HG03565 (cell line): ENCODE measurements at regions not wholly inside any gene's neighbourhood (a gene's known extent, or its start where the extent isn't known, plus 50 kb on each side); places are given as distances from the start of the nearest gene placed in this dataset.
"Not testable (repeated sequence)": the region's sequence is repeated elsewhere in the genome, so short reads cannot be mapped to it uniquely, and the experiment has no call there.

ENCODE experiments used
- ATAC-seq: cut with Tn5 transposase; IDR thresholded peaks from one replicate; pipeline ENCODE4 v1.9.1; 2021; ENCODE audit warnings: mild to moderate bottlenecking, moderate library complexity; ENCODE audit not compliant: unreplicated experiment

GRCh38 chr21:21973806-21974205 lies 975.6 kb downstream of the NCAM2 start:
- ATAC-seq = no peak

DNA sequence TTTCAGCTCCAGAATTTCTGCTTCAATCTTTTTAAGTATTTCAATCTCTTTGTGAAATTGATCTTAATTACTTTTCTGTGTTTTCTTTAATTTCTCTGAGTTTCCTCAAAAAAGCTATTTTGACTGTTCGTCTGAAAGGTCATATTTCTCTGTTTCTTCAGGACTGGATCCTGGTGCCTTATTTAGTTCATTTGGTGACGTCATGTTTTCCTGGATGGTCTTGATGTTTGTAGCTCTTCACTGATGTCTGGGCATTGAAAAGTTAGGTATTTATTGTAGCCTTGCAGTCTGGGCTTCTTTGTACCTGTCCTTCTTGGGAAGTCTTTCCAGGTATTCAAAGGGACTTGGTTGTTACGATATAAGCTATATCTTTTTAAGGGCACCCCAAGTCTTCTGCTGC lies 998.7 kb downstream of the NCAM2 start:
- ATAC-seq = no peak

DNA sequence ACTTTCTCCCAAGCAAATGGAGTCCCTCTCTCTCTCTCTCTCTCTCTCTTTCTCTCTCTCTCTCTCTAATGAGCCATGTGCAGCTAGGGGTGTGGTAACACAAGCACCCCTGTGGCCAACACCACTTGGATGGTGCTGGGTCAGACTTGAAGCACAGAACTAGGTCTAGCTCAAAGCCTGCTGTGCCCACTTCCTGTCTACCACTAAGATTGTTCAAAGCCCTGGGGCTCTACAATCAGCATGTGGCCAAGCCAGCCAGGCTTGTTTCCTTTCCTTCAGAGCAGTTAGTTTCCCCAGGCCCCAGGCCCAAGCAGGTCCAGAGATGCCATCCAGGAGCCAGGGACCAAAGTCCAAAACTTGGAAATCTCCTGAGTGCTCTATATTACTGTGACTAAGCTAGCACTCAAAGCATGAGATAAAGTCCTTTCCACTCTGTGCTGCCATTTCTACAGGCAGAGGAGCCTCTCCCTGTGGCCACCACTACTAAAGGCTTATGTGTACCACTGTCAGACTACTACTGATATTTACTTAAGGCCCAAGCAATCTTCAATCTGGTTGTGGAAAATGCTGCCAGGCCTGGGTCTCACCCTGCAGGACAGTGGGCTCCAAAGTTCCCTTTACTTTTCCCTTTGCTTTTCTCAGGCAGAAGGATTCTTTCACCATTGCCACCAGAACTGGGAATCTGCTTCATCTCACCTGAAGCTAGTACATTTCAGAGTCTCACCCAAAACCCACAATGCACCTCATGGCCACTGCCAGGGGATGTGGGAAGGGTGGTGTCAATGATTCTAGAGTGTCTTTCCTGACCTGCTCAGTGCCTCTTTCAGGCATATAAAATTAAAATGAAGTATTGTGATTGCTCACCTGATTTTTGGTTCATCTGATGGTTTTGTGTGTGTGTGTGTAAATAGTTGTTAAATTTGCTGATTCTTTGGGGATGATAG lies 999.5 kb downstream of the NCAM2 start:
- ATAC-seq = no peak

- no peak for ATAC-seq
Observed at GRCh38 chr21:22019766-22020165, 1021.6 kb downstream of the NCAM2 start.

DNA sequence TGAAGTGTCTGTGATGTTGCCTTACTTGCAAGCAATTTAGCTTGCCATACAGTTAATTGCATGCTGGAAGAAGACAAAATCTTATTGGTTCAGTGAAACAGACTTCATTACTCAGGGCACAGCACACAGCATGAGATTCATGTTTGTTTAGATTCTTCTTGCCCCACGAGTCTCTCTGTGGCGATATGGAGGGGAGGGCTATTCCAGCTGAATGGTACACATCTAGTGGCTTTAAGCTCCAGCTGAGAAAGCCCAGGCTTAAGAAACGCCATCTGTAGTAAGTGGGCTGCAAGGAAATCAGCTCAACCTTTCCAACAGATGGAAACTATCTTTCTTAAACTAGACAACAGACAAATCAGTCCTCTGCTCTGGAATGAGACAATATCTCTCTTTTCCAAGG lies 1022.0 kb downstream of the NCAM2 start:
- no peak for ATAC-seq

DNA sequence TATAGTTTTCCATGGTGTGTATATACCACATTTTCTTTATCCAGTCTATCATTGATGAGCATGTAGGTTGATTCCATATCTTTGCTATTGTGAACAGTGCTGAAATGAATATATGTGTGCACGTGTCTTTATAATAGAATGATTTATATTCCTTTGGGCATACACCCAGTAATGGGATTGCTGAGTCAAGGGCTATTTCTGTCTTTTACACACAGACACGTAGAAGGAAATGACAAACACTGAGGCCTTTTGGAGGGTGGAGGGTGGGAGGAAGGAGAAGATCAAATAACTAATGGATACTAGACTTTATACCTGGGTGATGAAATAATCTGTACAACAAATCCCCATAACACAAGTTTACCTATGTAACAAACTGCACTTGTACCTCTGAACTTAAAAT lies 1025.7 kb downstream of the NCAM2 start:
- ATAC-seq = not testable (repeated sequence)

- ATAC-seq = no peak
Observed at GRCh38 chr21:22044431-22044830, 1046.2 kb downstream of the NCAM2 start.

GRCh38 chr21:22046576-22046975 lies 1048.4 kb downstream of the NCAM2 start:
- no peak for ATAC-seq

GRCh38 chr21:22056904-22057303 lies 1058.7 kb downstream of the NCAM2 start:
- ATAC-seq = no peak

- ATAC-seq = no peak
Observed at GRCh38 chr21:22062472-22063139, 1064.4 kb downstream of the NCAM2 start.

DNA sequence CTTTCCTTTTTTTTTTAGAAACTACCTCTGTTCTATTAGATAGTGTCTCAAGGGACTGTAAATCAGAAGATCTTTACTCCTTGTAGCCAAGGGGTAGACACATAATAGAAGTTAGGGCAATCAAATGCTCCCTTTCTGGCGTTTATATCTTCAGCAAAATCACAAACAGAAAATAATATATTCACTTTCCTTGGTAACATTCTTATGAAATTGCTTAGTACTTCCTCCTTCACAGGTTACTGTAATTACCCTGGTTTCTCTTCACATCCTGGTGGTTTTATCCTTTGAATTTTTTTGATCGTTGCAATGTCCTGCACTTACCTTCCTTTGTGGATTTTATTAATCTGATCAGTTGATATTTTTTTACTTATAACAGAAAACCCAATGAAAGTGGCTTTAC lies 1064.9 kb downstream of the NCAM2 start:
- ATAC-seq = no peak

- no peak for ATAC-seq
Observed at GRCh38 chr21:22076471-22076870, 1078.3 kb downstream of the NCAM2 start.

- ATAC-seq = no peak
Observed at GRCh38 chr21:22083899-22084298, 1085.7 kb downstream of the NCAM2 start.

- ATAC-seq = no peak
Observed at GRCh38 chr21:22096314-22096713, 1098.1 kb downstream of the NCAM2 start.

- no peak for ATAC-seq
Observed at GRCh38 chr21:22106720-22107410, 1108.7 kb downstream of the NCAM2 start.

DNA sequence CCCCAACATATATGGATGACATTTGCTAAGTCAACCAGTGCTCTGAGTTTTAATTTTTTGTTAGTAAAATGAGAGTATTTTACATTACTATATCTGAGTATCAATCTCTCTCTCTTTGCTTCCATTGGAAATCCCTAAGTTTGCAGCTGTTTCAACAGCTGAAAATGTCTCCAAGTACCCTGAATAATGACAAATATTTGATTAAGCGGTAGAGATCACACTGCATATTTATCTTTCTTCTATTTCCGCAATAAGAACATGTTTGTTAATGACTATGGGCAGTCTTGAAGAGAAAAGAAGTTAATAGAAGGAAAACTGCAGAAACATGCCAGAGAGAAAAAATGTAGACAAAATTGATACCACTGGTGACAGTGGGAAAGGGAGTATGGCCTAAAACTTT lies 1117.5 kb downstream of the NCAM2 start:
- no peak for ATAC-seq

- no peak for ATAC-seq
Observed at GRCh38 chr21:22120616-22121266, 1122.5 kb downstream of the NCAM2 start.

- no peak for ATAC-seq
Observed at GRCh38 chr21:22125581-22125980, 1127.4 kb downstream of the NCAM2 start.

DNA sequence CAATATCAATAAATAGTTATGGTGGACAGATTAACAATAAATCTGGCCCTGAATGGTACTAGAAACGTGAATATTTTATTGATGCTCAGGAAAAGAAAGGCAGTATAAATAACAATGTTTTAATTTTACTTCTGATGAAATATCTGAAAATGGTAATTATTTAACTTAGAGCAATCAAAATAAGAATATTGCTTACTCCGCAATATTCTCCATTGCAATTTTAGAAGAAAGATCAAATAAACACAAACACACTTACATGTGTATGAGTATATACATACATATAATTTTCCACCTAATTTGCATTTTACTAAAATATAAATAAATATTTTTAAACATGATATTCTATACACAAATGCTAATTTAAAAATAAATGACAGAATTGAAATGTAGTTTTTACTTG lies 1130.5 kb downstream of the NCAM2 start:
- no peak for ATAC-seq

GRCh38 chr21:22132358-22133071 lies 1134.3 kb downstream of the NCAM2 start:
- no peak for ATAC-seq
